IMR-90 (cell line): ENCODE measurements at regions not wholly inside any gene's neighbourhood (a gene's known extent, or its start where the extent isn't known, plus 50 kb on each side); places are given as distances from the start of the nearest gene placed in this dataset.

Source experiments
- CHD1 ChIP-seq: IDR thresholded peaks from 2 replicates; pipeline ENCODE4 v1.6.1; 2012; ENCODE audit warnings: low read depth, low read length, improper control_type of control experiment
- MAFK ChIP-seq: IDR thresholded peaks from 2 replicates; pipeline ENCODE4 v1.6.1; 2012; ENCODE audit warnings: low read depth, low read length, improper control_type of control experiment
- MXI1 ChIP-seq: IDR thresholded peaks from 2 replicates; pipeline ENCODE4 v1.6.1; 2012; ENCODE audit warnings: low read depth, mild to moderate bottlenecking, low read length, moderate library complexity, borderline replicate concordance
- POLR2A ChIP-seq: IDR thresholded peaks from 2 replicates; pipeline ENCODE4 v1.6.1; 2012; ENCODE audit warnings: mild to moderate bottlenecking, low read depth, low read length
- RAD21 ChIP-seq: IDR thresholded peaks from 2 replicates; pipeline ENCODE4 v1.6.1; 2012; ENCODE audit warnings: low read length, improper control_type of control experiment
- RCOR1 ChIP-seq: IDR thresholded peaks from 2 replicates; pipeline ENCODE4 v1.6.1; 2012; ENCODE audit warnings: mild to moderate bottlenecking, low read length, improper control_type of control experiment; ENCODE audit not compliant: insufficient replicate concordance
- TF ChIP-seq, protein P1 (sequence below): conservative IDR thresholded peaks from 2 replicates; pipeline ENCODE4 v1.5.1; 2012; ENCODE audit warnings: mild to moderate bottlenecking, low read depth, low read length, improper control_type of control experiment
- TF ChIP-seq, protein P2 (sequence below): fragments of 150-350 bp; IDR thresholded peaks from 2 replicates; pipeline ENCODE4 v1.6.1; 2016; ENCODE audit warnings: low read depth, mild to moderate bottlenecking, low read length, moderate library complexity, borderline replicate concordance

DNA sequence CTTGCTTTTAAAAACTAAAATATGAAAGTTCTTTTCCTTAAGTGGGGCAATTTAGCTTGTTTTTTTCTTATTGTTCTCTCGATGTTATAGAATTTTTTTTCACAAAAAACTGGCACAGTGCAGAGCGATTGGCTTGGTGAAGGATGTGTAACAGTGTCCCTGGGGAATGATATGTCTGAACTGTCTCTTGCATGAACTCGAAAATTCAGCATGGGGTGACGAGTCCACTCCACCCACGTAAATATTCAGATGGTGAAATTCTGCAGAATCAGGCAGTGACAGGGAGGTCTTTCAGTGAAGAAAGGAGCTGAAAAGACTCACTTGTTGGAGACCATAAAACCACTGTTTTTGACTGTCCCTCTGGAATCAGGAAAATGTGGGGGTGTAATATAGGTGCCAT is 505.3 kb downstream of the MMUT start:
- no peak for TF ChIP-seq RAD21
- TF ChIP-seq, protein P1, sequence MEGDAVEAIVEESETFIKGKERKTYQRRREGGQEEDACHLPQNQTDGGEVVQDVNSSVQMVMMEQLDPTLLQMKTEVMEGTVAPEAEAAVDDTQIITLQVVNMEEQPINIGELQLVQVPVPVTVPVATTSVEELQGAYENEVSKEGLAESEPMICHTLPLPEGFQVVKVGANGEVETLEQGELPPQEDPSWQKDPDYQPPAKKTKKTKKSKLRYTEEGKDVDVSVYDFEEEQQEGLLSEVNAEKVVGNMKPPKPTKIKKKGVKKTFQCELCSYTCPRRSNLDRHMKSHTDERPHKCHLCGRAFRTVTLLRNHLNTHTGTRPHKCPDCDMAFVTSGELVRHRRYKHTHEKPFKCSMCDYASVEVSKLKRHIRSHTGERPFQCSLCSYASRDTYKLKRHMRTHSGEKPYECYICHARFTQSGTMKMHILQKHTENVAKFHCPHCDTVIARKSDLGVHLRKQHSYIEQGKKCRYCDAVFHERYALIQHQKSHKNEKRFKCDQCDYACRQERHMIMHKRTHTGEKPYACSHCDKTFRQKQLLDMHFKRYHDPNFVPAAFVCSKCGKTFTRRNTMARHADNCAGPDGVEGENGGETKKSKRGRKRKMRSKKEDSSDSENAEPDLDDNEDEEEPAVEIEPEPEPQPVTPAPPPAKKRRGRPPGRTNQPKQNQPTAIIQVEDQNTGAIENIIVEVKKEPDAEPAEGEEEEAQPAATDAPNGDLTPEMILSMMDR = no peak
- TF ChIP-seq POLR2A = no peak
- no peak for TF ChIP-seq MXI1
- TF ChIP-seq RCOR1 = no peak
- TF ChIP-seq, protein P2, sequence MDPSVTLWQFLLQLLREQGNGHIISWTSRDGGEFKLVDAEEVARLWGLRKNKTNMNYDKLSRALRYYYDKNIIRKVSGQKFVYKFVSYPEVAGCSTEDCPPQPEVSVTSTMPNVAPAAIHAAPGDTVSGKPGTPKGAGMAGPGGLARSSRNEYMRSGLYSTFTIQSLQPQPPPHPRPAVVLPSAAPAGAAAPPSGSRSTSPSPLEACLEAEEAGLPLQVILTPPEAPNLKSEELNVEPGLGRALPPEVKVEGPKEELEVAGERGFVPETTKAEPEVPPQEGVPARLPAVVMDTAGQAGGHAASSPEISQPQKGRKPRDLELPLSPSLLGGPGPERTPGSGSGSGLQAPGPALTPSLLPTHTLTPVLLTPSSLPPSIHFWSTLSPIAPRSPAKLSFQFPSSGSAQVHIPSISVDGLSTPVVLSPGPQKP = no peak
- no peak for TF ChIP-seq CHD1
- TF ChIP-seq MAFK = no peak
